Stomach (tissue), 4 donors: ENCODE measurements at regions not wholly inside any gene's neighbourhood (a gene's known extent, or its start where the extent isn't known, plus 50 kb on each side); places are given as distances from the start of the nearest gene placed in this dataset.

ENCODE experiments used
- POLR2A ChIP-seq, 4 donors: fragments of 450-650 bp; IDR thresholded peaks; one replicate each; pipeline ENCODE4 v1.6.1; 2016; ENCODE audit warnings: antibody characterized with exemption in 4 of 4, control low read depth in 2 of 4, mild to moderate bottlenecking in 1 of 4, moderate library complexity in 1 of 4
- POLR2AphosphoS5 ChIP-seq, 3 donors: sonication (generic); formaldehyde crosslinking; IDR thresholded peaks; one replicate each; pipeline ENCODE4 v1.6.1; 2016; ENCODE audit warnings: antibody characterized with exemption in 3 of 3
- TF ChIP-seq, protein P1 (sequence below), 7 experiments: fragments of 450-650 bp in 4 of 7; fragments of 200-600 bp in 3 of 7; sonication (generic) in 3 of 7; IDR thresholded peaks; one replicate each; pipeline ENCODE4 v1.5.1; 2016 to 2019; ENCODE audit warnings: antibody characterized with exemption in 7 of 7, control low read depth in 2 of 7, mild to moderate bottlenecking in 1 of 7

- TF ChIP-seq, protein P1, sequence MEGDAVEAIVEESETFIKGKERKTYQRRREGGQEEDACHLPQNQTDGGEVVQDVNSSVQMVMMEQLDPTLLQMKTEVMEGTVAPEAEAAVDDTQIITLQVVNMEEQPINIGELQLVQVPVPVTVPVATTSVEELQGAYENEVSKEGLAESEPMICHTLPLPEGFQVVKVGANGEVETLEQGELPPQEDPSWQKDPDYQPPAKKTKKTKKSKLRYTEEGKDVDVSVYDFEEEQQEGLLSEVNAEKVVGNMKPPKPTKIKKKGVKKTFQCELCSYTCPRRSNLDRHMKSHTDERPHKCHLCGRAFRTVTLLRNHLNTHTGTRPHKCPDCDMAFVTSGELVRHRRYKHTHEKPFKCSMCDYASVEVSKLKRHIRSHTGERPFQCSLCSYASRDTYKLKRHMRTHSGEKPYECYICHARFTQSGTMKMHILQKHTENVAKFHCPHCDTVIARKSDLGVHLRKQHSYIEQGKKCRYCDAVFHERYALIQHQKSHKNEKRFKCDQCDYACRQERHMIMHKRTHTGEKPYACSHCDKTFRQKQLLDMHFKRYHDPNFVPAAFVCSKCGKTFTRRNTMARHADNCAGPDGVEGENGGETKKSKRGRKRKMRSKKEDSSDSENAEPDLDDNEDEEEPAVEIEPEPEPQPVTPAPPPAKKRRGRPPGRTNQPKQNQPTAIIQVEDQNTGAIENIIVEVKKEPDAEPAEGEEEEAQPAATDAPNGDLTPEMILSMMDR (IDR thresholded peaks at IDR 0.05), result no peak
- TF ChIP-seq POLR2A (IDR thresholded peaks at IDR 0.05) (no peak), POLR2AphosphoS5 (IDR thresholded peaks at IDR 0.05) (no peak)
Measured at GRCh38 chr21:16269476-16269875, 539.7 kb downstream of the USP25 start.
